IPS-18c (cell line): ENCODE measurements at regions not wholly inside any gene's neighbourhood (a gene's known extent, or its start where the extent isn't known, plus 50 kb on each side); places are given as distances from the start of the nearest gene placed in this dataset.
"Not testable (repeated sequence)": the region's sequence is repeated elsewhere in the genome, so short reads cannot be mapped to it uniquely, and the experiment has no call there.

ENCODE experiments used
- H3K4me3 ChIP-seq: 2 replicates; pipeline ENCODE4 v1.7.0; 2013; ENCODE audit warnings: low read depth, mild to moderate bottlenecking, low read length, moderate library complexity; ENCODE audit not compliant: insufficient read depth
- H3K9me3 ChIP-seq: one replicate; pipeline ENCODE4 v1.6.1; 2013; ENCODE audit warnings: mild to moderate bottlenecking, low read length, moderate library complexity; ENCODE audit not compliant: control insufficient read depth, insufficient read depth

DNA sequence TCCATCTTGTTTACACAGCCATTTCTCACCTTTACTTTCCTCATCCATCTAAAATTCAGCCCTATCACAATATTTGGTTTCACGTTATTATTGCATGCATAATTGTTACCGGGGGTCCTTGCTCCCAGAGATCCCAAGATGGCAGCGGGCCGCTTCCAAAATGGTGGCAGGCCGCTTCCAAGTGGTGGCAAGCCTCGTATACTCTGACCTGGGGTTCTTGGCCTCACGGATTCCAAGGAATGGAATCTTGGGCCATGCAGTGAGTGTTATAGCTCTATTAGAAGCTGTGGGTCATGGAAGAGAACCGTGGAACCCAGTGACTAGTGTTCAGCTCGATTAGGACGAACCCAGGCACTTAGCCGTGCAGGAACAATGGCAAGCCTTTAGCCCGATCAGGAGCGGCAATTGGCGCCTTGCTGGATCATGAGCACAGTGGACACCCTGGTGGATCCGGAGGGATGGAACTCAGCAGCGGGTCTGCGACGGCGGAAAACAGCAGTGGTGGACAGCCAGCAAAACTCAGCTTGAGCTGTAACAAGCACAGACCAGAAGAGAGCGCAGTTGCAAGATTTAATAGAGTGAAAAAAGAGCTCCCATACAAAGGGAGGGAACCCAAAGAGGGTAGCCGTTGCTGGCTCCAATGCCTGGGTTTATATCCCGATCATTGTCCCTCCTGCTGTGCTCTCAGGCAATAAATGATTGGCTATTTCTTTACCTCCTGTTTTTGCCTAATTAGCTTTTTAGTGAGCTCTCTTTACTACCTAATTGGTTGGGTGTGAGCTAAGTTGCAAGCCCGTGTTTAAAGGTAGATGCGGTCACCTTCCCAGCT is 756.2 kb upstream of the CTNND2 start:
- H3K4me3 ChIP-seq, H3K9me3 ChIP-seq: not testable (repeated sequence)

DNA sequence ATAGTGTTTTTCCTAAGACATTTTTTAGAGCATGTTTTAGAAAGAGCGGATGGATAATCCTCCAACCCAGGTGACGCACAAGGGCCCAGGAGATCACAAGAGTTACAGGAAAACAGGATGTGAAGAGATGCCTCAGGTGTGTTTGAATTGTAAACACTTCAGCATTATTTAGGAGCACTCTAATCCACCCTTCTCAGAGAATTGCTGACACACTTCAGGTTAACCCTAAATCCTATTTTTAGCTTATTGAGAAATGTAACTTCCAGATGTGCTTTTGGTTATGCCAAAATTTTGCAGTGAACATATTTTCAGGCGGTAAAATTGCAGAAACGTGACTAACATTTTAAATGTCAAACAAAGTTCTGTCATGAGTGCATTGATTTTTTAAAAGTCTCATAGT is 755.4 kb upstream of the CTNND2 start:
- no peak overlapping the region for H3K4me3 ChIP-seq
- peaks cover 6% of the 10 kb centered on the region for H3K9me3 ChIP-seq

DNA sequence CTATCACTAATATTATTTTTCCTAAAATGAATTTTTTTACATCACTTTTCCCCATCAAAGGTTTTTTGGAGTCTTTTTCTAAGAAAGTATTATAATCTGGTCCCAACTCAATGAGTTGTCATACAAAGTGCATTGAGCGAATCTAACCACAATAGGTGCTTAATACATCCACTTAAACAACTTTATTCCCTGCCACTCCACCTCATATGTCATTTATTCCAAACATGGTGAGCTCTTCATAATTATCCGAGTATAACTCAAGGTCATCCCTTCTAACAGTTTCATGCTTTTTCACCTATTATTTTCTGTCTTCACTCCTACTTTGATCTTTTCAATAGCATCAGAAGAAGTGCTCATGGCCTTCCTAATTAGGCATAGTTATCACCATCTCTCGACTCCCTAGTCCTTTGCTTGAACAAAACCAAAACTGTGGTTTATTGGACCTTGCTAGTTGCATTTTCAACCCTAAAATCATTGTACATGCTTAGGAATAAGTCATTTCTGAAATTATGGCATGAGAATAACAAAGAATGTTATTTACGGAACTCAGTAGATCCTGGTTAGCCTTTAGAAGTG is 754.7 kb upstream of the CTNND2 start:
- Histone ChIP-seq H3K4me3 (no peak overlapping the region), H3K9me3 (peaks cover 6% of the 10 kb centered on the region)

GRCh38 chr5:12657914-12658474 is 753.7 kb upstream of the CTNND2 start:
- H3K9me3 ChIP-seq, H3K4me3 ChIP-seq: not testable (repeated sequence)

GRCh38 chr5:12655675-12656074 is 751.4 kb upstream of the CTNND2 start:
- H3K4me3 ChIP-seq, result no peak overlapping the region
- no peaks in the 10 kb centered on the region for H3K9me3 ChIP-seq

DNA sequence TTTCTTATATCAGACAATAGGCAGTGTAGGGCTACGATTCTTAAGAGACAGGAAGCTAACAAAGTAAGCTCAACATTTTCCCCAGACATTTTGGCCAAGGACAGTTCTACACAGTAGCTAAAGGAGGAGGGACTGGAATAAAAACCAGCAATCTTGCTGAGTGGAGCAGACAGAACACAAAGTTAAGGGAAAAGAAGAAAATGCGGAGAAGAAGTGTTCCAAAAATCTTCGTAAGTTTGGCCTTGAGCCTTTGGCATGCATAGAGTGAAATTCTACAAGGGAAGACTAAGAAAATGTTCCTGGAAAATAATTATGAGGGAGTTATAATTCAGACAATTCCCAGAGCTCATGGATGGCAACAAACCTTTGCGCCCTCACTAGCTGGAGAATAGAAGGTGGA is 748.0 kb upstream of the CTNND2 start:
- H3K9me3 ChIP-seq, result no peaks in the 10 kb centered on the region
- no peak overlapping the region for H3K4me3 ChIP-seq

- Histone ChIP-seq H3K4me3 (no peak overlapping the region), H3K9me3 (no peaks in the 10 kb centered on the region)
These were observed 744.3 kb upstream of the CTNND2 start for GRCh38 chr5:12648558-12648957.

DNA sequence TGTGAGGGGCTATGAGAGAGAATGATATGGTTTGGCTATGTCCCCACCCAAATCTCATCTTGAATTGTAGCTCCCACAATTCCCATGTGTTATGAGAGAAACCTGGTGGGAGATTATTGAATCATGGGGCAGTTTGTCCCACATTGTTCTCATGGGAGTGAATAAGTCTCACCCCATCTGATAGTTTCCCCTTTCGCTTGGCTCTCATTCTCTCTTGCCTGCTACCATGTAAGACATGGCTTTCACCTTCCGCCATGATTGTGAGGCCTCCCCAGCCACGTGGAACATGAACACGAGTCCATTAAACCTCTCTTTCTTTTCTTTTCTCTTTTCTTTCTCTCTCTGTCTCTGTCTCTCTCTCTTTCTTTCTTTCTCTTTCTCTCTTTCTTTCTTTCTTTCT is 743.4 kb upstream of the CTNND2 start:
- no peaks in the 10 kb centered on the region for H3K9me3 ChIP-seq

GRCh38 chr5:12645582-12645981 is 741.3 kb upstream of the CTNND2 start:
- no peaks in the 10 kb centered on the region for H3K9me3 ChIP-seq
- H3K4me3 ChIP-seq, result no peak overlapping the region

More for the DNA sequence above, 743.4 kb upstream of the CTNND2 start:
- H3K4me3 ChIP-seq, result no peak overlapping the region

- H3K4me3 ChIP-seq, result no peak overlapping the region
- H3K9me3 ChIP-seq, result no peaks in the 10 kb centered on the region
These were observed 732.0 kb upstream of the CTNND2 start for GRCh38 chr5:12636209-12636608.

- Histone ChIP-seq H3K4me3 (peak overlapping the region; percentile 36; the same call in 1 of the 2 replicates), H3K9me3 (no peaks in the 10 kb centered on the region)
These were observed 722.3 kb upstream of the CTNND2 start for GRCh38 chr5:12626556-12626955.

DNA sequence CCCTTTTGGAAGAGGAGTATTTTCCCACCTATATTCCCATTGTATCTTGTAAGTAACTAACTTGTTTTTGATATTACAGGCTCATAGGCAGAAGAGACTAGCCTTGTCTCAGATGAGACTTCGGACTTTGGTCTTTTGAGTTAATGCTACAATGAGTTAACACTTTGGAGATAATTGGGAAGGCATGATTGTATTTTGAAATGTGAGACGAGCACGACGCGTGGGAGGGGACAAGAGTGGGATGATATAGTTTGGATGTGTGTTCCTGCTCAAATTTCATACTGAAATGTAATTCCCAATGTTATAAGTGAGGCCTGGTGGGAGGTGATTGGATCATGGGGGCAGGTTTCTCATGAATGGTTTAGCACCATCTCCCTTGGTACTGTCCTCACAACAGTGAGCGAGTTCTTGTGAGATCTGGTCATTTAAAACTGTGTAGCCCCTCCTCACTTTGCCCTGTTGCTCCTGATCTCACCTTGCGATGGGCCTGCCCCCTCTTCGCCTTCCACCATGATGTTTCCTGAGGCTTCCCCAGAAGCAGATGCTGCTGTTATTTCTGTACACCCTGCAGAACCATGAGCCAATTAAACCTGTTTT is 721.5 kb upstream of the CTNND2 start:
- H3K9me3 ChIP-seq, result no peaks in the 10 kb centered on the region
- H3K4me3 ChIP-seq, result peak overlapping the region; percentile 36; the same call in 1 of the 2 replicates

GRCh38 chr5:12624776-12625560 is 720.7 kb upstream of the CTNND2 start:
- no peaks in the 10 kb centered on the region for H3K9me3 ChIP-seq
- peak overlapping the region; percentile 36; the same call in 1 of the 2 replicates for H3K4me3 ChIP-seq

GRCh38 chr5:12623408-12623807 is 719.2 kb upstream of the CTNND2 start:
- H3K4me3 ChIP-seq, result no peak overlapping the region

GRCh38 chr5:12616093-12616492 is 711.8 kb upstream of the CTNND2 start:
- H3K9me3 ChIP-seq, result peaks cover 2% of the 10 kb centered on the region
- no peak overlapping the region for H3K4me3 ChIP-seq

More at GRCh38 chr5:12623408-12623807, 719.2 kb upstream of the CTNND2 start:
- H3K9me3 ChIP-seq, result no peaks in the 10 kb centered on the region

DNA sequence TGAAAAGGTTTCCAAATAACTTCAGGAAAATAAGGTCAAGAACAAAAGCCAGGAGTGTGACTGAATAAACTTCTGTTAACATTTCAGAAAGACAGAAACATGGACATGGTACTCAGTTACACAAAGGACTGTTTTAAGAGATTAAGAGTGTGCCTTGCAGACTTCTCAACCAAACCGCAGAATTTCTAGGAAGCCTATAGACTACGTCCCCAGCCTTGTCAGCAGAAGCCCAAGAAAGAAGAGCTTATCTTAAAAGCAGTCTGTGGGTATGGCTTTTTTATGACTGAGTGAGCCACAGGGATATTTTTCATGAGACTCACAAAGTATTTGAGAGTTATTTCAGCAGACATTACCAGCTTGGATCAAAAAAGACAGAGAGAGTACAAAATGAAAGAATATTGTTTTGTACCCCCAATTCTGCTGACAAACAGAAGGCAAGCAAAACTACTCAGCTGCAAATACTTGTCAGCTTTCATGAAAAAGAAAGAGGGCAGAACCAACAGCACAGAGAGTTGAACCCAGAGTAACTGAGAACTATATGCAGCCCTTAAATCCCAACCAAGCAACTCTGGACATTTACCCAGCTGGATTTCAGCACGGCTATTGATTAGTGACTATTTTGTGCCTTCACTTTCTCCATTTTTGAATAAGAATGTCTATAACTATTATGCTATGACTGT is 711.0 kb upstream of the CTNND2 start:
- peaks cover 2% of the 10 kb centered on the region for H3K9me3 ChIP-seq
- H3K4me3 ChIP-seq, result no peak overlapping the region

DNA sequence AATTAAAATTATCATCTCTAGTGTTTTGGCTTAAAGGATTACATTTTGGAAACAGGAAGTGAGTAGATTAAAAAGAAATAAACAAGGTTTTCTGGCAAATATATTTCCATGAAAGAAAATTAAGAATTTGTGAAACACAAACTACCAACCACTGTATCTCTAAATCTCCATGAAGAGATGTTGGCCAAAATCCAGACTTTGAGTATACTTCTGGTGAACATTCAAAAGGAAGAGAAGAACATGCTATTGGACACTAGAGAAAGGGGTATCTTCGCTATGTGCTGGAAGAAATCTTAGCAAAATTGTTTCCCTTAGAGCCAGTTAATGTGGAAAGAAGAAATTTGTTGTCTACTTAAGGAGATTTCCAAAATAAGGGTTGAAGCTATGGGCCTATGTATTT is 710.4 kb upstream of the CTNND2 start:
- H3K9me3 ChIP-seq, result peaks cover 2% of the 10 kb centered on the region
- no peak overlapping the region for H3K4me3 ChIP-seq
